ENCODE measurements at regions not wholly inside any gene's neighbourhood (a gene's known extent, or its start where the extent isn't known, plus 50 kb on each side); places are given as distances from the start of the nearest gene placed in this dataset.
"Not testable (repeated sequence)": the region's sequence is repeated elsewhere in the genome, so short reads cannot be mapped to it uniquely, and the experiment has no call there.

DNA sequence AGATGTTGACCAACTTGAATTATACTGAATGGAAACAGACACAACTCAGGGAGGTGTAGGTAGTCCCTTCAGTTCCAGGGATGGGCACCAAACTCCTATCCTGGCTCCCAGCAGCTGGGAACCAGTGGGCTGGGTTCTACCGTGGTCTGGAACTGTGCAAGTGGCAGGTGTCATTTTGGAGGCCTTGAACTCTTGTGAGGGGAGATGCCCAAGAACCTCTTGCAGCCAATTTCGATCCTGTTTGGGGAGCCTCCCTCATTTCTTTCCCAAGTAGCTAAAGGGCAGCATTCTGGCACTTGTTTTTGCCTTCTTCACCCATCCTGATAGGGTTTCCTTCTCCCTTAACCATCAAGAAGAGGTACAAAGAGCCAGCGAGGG, 200.2 kb downstream of the ANKRD30B start:
- Histone ChIP-seq H3K36me3 (ENCODE audit: control insufficient read depth, insufficient read depth, low read length) (no peaks in the 10 kb centered on the region), H3K27me3 (ENCODE audit: control insufficient read depth, insufficient read depth, low read length) (no peaks in the 10 kb centered on the region), H3K4me3 (ENCODE audit: low read depth, low read length) (no peak overlapping the region), H3K9me3 (ENCODE audit: control insufficient read depth, insufficient read depth, low read length) (peaks cover 6% of the 10 kb centered on the region), H3K4me1 (ENCODE audit: control insufficient read depth, insufficient read depth, low read length) (no peaks in the 10 kb centered on the region), H3K27ac (ENCODE audit: low read depth, low read length) (no peak overlapping the region)
- WGBS (ENCODE audit: insufficient coverage): 30% methylated on average over 2 of the region's 3 CpGs
- no peak for DNase-seq (ENCODE audit: low read depth in 4 of 6, low spot score in 6 of 6)

DNA sequence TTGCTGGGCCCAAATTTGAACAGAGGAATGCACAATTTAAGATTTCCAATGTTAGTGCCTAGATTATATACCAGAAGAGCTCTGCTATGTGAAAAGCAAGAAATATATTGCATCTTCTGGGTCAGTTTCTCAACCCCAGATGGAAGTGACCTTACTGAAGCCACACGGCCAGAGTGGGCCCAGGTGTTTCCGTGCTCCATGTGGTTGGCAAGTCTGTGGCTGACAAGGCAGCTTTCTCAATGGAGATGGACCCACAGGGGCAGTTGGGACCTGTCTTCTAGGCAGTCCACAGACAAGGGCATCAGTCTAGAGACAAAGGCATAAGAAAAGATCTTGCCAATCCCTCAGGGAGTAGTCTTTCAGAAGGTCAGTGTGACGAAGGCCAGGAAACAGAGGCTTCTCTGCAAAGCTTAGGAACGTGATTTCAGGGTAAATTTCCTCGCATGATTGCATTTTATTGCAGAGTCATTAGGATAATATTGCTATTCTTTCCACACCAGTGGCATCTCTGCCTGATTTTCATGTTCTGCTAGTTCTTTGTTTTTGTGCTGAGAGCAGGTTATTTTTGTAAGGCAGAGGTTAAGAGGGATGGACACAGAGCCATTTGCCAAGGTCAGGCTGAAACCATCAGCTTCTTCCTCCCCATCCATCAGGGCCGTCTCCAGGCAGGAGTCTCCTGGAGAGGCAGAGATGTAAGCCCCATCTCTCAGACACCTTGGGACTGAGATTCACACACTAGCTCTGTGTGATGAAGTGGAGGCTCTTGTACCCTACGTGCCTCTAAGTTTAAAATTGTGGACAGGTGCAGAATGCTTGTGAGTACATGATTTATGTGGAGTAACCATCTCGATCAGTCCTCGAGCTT, 202.1 kb downstream of the ANKRD30B start:
- Histone ChIP-seq H3K27me3 (ENCODE audit: control insufficient read depth, insufficient read depth, low read length) (no peaks in the 10 kb centered on the region), H3K9me3 (ENCODE audit: control insufficient read depth, insufficient read depth, low read length) (peaks cover 6% of the 10 kb centered on the region), H3K4me1 (ENCODE audit: control insufficient read depth, insufficient read depth, low read length) (no peaks in the 10 kb centered on the region), H3K36me3 (ENCODE audit: control insufficient read depth, insufficient read depth, low read length) (no peaks in the 10 kb centered on the region), H3K4me3 (ENCODE audit: low read depth, low read length) (no peak overlapping the region), H3K27ac (ENCODE audit: low read depth, low read length) (no peak overlapping the region)
- WGBS (ENCODE audit: insufficient coverage): 66% methylated on average over 6 of the region's 9 CpGs
- no peak for DNase-seq (ENCODE audit: low read depth in 4 of 6, low spot score in 6 of 6)

DNA sequence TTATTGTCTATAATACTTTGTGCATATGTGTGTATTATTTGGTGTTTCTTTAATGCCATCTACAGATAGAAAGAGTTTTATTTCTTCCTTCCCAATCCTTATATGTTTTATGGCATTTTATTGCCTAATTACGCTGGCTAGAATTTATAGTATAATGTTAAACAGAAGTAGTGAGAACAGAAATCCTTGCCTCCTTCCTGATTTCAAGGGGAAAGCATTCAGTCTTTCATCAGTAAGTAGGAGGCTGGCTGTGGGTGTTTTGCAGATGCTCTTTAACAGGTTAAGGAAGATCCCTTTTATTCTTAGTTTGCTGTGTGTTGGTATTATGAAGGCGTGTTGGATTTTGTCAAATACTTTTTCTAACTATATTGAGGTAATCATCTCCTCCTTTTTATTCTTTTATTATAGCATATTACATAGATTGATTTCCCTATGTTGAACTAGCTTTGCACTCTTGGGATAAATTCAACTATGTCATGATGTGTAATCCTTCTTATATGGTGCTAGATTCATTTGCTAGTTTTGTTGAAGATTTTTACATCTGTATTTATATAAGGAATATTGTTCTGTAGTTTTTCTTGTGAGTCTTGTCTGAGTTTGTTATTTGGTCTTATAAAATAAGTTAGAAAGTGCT, 204.6 kb downstream of the ANKRD30B start:
- not testable (repeated sequence) for H3K27ac ChIP-seq (ENCODE audit: low read depth, low read length); DNase-seq (ENCODE audit: low read depth in 4 of 6, low spot score in 6 of 6); H3K4me3 ChIP-seq (ENCODE audit: low read depth, low read length); H3K9me3 ChIP-seq (ENCODE audit: control insufficient read depth, insufficient read depth, low read length); H3K36me3 ChIP-seq (ENCODE audit: control insufficient read depth, insufficient read depth, low read length); H3K4me1 ChIP-seq (ENCODE audit: control insufficient read depth, insufficient read depth, low read length); H3K27me3 ChIP-seq (ENCODE audit: control insufficient read depth, insufficient read depth, low read length)
- no CpG with 5 or more reads among the region's 2 CpGs for WGBS (ENCODE audit: insufficient coverage)

DNA sequence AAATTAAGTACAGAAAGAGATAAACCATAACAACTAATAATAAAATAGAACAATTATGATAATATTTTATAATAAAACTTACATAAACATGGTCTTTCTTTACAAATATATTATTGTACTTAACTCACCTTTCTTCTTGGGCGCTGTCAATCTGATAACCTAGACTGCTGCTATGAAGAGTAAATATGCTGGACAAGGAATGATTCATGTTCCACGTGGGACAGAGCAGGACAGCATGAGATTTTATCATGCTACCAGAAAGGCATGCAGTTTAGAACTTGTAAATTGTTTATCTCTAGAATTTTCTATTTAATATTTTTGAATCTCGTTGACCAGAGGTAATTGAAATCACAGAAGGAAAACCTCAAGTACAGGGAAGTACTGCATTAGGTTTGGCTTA, 210.7 kb downstream of the ANKRD30B start:
- no peaks in the 10 kb centered on the region for H3K4me1 ChIP-seq (ENCODE audit: control insufficient read depth, insufficient read depth, low read length)
- WGBS (ENCODE audit: insufficient coverage): no CpG with 5 or more reads among the region's 3 CpGs

DNA sequence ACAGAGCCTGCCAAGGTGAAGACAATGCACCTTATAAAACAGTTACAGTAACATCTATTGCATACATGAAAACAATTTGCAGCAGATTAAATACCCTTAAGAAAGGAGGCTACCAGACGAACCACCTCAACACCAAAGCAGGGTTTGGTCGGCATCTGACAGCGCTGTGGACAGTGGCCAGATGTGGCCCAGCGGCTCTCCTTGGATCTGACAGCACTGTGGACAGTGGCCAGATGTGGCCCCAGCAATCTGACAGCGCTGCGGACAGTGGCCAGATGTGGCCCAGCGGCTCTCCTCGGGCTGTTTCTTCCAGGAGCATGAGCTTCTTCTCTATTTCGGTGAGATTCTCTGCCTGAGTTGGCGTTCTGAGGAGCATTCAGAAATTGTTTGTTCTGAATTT, 211.6 kb downstream of the ANKRD30B start:
- no peak for DNase-seq (ENCODE audit: low read depth in 4 of 6, low spot score in 6 of 6)
- WGBS (ENCODE audit: insufficient coverage): 81% methylated on average over 10 of the region's 10 CpGs
- no peak overlapping the region for H3K4me3 ChIP-seq (ENCODE audit: low read depth, low read length)
- peaks cover 3% of the 10 kb centered on the region for H3K9me3 ChIP-seq (ENCODE audit: control insufficient read depth, insufficient read depth, low read length)
- H3K36me3 ChIP-seq (ENCODE audit: control insufficient read depth, insufficient read depth, low read length): no peaks in the 10 kb centered on the region
- no peaks in the 10 kb centered on the region for H3K4me1 ChIP-seq (ENCODE audit: control insufficient read depth, insufficient read depth, low read length)
- H3K27me3 ChIP-seq (ENCODE audit: control insufficient read depth, insufficient read depth, low read length): no peaks in the 10 kb centered on the region
- no peak overlapping the region for H3K27ac ChIP-seq (ENCODE audit: low read depth, low read length)

More for the DNA sequence above, 210.7 kb downstream of the ANKRD30B start:
- Histone ChIP-seq H3K4me3 (ENCODE audit: low read depth, low read length) (no peak overlapping the region), H3K9me3 (ENCODE audit: control insufficient read depth, insufficient read depth, low read length) (peaks cover 3% of the 10 kb centered on the region), H3K36me3 (ENCODE audit: control insufficient read depth, insufficient read depth, low read length) (no peaks in the 10 kb centered on the region), H3K27ac (ENCODE audit: low read depth, low read length) (no peak overlapping the region), H3K27me3 (ENCODE audit: control insufficient read depth, insufficient read depth, low read length) (no peaks in the 10 kb centered on the region)
- no peak for DNase-seq (ENCODE audit: low read depth in 4 of 6, low spot score in 6 of 6)

DNA sequence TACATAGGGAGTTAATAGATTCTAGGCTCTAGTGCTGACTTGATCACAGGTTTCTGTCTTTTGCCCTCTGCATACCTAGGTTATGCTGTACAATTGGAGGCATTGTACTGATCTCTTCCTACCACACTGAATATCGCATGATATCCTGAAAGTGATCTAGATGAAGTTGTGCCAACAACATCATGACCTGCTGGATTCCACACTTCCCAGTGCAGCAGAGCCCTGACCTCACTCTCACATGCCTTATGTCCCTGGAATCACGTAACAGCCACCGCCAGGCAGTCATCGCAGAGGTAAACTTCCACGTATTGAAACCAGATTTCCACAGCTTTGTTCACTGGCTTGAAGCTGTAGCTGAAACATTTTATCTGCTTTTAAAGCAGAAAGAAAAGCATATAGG, 214.0 kb downstream of the ANKRD30B start:
- WGBS (ENCODE audit: insufficient coverage): 68% methylated on average over 4 of the region's 5 CpGs
- no peaks in the 10 kb centered on the region for H3K4me1 ChIP-seq (ENCODE audit: control insufficient read depth, insufficient read depth, low read length)
- no peak for DNase-seq (ENCODE audit: low read depth in 4 of 6, low spot score in 6 of 6)
- H3K4me3 ChIP-seq (ENCODE audit: low read depth, low read length): no peak overlapping the region
- peaks cover 3% of the 10 kb centered on the region for H3K9me3 ChIP-seq (ENCODE audit: control insufficient read depth, insufficient read depth, low read length)
- H3K27me3 ChIP-seq (ENCODE audit: control insufficient read depth, insufficient read depth, low read length): no peaks in the 10 kb centered on the region
- no peaks in the 10 kb centered on the region for H3K36me3 ChIP-seq (ENCODE audit: control insufficient read depth, insufficient read depth, low read length)
- H3K27ac ChIP-seq (ENCODE audit: low read depth, low read length): no peak overlapping the region

DNA sequence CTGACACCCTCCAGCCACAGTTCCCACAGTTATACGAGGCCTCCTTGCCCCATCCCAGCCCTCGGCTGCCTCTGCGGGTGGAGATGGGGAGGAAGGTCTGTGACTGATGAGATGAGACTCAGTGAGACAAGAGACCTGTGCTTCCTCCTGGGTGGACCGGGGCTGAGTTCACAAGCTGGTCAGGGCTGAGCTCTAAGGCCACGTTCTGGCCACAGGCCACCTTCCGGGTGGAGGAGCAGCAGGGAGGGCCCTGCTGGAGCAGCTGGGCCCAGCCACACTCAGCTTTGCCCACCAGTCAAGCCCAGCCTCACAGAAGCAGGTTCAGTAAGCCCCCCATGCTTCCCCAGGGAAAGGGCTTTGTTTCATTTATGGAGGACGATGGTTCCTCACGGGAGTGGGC, 214.7 kb downstream of the ANKRD30B start:
- WGBS (ENCODE audit: insufficient coverage): 85% methylated on average over 7 of the region's 8 CpGs
- H3K4me3 ChIP-seq (ENCODE audit: low read depth, low read length): no peak overlapping the region
- H3K4me1 ChIP-seq (ENCODE audit: control insufficient read depth, insufficient read depth, low read length): no peaks in the 10 kb centered on the region
- H3K27me3 ChIP-seq (ENCODE audit: control insufficient read depth, insufficient read depth, low read length): no peaks in the 10 kb centered on the region
- H3K27ac ChIP-seq (ENCODE audit: low read depth, low read length): no peak overlapping the region
- peaks cover 3% of the 10 kb centered on the region for H3K9me3 ChIP-seq (ENCODE audit: control insufficient read depth, insufficient read depth, low read length)
- no peak for DNase-seq (ENCODE audit: low read depth in 4 of 6, low spot score in 6 of 6)
- H3K36me3 ChIP-seq (ENCODE audit: control insufficient read depth, insufficient read depth, low read length): no peaks in the 10 kb centered on the region

DNA sequence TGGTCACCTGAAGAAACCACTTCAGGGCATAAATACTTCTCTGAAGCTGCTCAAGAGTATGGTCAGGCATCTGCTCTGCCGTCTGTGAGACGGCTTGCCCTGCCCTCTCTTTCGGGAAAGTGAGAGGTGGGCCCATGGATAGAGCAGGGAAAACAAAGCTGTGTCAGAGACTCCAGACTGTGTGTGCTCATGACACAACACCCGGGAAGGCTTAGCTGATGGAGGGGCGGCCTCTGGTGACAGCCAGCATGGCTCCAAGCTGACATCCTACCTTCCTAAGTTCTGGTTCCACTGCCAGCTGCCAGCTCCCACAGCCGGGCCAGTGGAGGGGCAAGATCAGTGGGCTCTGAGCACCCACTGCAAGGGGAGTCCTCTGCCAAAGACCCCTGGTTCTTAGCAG, 215.3 kb downstream of the ANKRD30B start:
- DNase-seq (ENCODE audit: low read depth in 4 of 6, low spot score in 6 of 6): no peak
- Histone ChIP-seq H3K4me1 (ENCODE audit: control insufficient read depth, insufficient read depth, low read length) (no peaks in the 10 kb centered on the region), H3K36me3 (ENCODE audit: control insufficient read depth, insufficient read depth, low read length) (no peaks in the 10 kb centered on the region), H3K27ac (ENCODE audit: low read depth, low read length) (no peak overlapping the region), H3K4me3 (ENCODE audit: low read depth, low read length) (no peak overlapping the region), H3K27me3 (ENCODE audit: control insufficient read depth, insufficient read depth, low read length) (no peaks in the 10 kb centered on the region), H3K9me3 (ENCODE audit: control insufficient read depth, insufficient read depth, low read length) (peaks cover 3% of the 10 kb centered on the region)
- WGBS (ENCODE audit: insufficient coverage): 76% methylated on average over 5 of the region's 6 CpGs

DNA sequence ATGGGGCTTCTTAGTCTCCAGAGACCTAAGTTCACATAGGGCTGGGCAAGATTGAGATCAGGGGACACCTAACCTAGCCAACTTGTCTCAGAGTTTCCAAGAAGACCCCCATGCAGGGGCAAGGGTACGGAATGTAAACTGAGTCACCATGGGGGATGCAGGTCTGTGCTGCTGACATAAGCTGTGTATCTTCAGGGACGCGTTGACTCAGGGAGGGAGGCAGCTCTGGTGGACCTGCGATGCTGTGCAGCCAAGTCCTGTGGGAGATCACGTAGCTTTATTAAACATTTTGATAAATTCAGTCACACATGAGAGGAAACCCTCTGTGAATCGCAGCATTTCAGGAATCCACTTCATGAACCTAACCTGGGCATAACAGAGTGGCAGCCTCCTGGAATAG, 216.0 kb downstream of the ANKRD30B start:
- Histone ChIP-seq H3K4me3 (ENCODE audit: low read depth, low read length) (no peak overlapping the region), H3K27ac (ENCODE audit: low read depth, low read length) (no peak overlapping the region), H3K27me3 (ENCODE audit: control insufficient read depth, insufficient read depth, low read length) (no peaks in the 10 kb centered on the region), H3K9me3 (ENCODE audit: control insufficient read depth, insufficient read depth, low read length) (peaks cover 3% of the 10 kb centered on the region), H3K36me3 (ENCODE audit: control insufficient read depth, insufficient read depth, low read length) (no peaks in the 10 kb centered on the region), H3K4me1 (ENCODE audit: control insufficient read depth, insufficient read depth, low read length) (no peaks in the 10 kb centered on the region)
- no peak for DNase-seq (ENCODE audit: low read depth in 4 of 6, low spot score in 6 of 6)
- WGBS (ENCODE audit: insufficient coverage): 96% methylated on average over 4 of the region's 6 CpGs

DNA sequence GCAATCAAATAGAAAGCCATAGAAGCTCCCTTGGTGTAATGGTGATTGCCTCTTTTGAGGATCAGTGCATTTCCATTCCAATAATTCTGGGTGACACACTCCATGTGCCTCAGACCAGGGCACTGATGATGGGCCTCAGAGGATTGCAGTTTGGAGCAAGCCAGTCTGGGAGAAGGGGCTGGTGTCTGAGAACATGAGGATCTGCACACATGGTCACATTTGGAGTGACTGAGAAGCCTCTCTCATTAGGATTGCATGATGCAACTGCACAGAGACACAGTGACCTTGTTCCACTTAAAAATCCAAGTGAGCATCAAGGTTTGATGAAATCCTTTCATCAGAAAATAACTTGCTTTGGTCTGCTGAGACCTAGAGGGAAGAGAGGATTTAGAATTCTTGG, 216.4 kb downstream of the ANKRD30B start:
- no peak overlapping the region for H3K4me3 ChIP-seq (ENCODE audit: low read depth, low read length)
- no peaks in the 10 kb centered on the region for H3K4me1 ChIP-seq (ENCODE audit: control insufficient read depth, insufficient read depth, low read length)
- no peak overlapping the region for H3K27ac ChIP-seq (ENCODE audit: low read depth, low read length)
- no peaks in the 10 kb centered on the region for H3K36me3 ChIP-seq (ENCODE audit: control insufficient read depth, insufficient read depth, low read length)
- peaks cover 3% of the 10 kb centered on the region for H3K9me3 ChIP-seq (ENCODE audit: control insufficient read depth, insufficient read depth, low read length)
- no peak for DNase-seq (ENCODE audit: low read depth in 4 of 6, low spot score in 6 of 6)
- no peaks in the 10 kb centered on the region for H3K27me3 ChIP-seq (ENCODE audit: control insufficient read depth, insufficient read depth, low read length)

Data from spinal cord (tissue), 9 donors.